Esophagus squamous epithelium (tissue), 4 donors: ENCODE measurements at regions not wholly inside any gene's neighbourhood (a gene's known extent, or its start where the extent isn't known, plus 50 kb on each side); places are given as distances from the start of the nearest gene placed in this dataset.

Experiments used
- CTCF ChIP-seq, 6 experiments: fragments of 450-650 bp in 4 of 6; fragments of 200-600 bp in 2 of 6; sonication (generic) in 2 of 6; IDR thresholded peaks; one replicate each; pipeline ENCODE4 v1.5.1; 2016 to 2019; ENCODE audit warnings: antibody characterized with exemption in 6 of 6, mild to moderate bottlenecking in 4 of 6, moderate library complexity in 4 of 6
- POLR2A ChIP-seq, 4 donors: fragments of 450-650 bp; IDR thresholded peaks; one replicate each; pipeline ENCODE4 v1.6.1; 2017; ENCODE audit warnings: antibody characterized with exemption in 4 of 4, mild to moderate bottlenecking in 4 of 4, moderate library complexity in 3 of 4

- TF ChIP-seq CTCF (IDR thresholded peaks at IDR 0.05) (no peak), POLR2A (IDR thresholded peaks at IDR 0.05) (no peak)
Measured at GRCh38 chr1:116286541-116286971, 86.5 kb upstream of the ATP1A1 start.
